ENCODE measurements at regions not wholly inside any gene's neighbourhood (a gene's known extent, or its start where the extent isn't known, plus 50 kb on each side); places are given as distances from the start of the nearest gene placed in this dataset.

- TF ChIP-seq CTCF (conservative IDR thresholded peaks at IDR 0.05; ENCODE audit: low read depth, low read length) = no peak
- TF ChIP-seq EZH2 (IDR thresholded peaks at IDR 0.05; ENCODE audit: borderline replicate concordance, low read depth, low read length, poor library complexity, severe bottlenecking) = no peak
Observed at GRCh38 chr7:69285854-69286253, 312.4 kb upstream of the AUTS2 start.

Measured in A673 (cell line).